ENCODE measurements at regions not wholly inside any gene's neighbourhood (a gene's known extent, or its start where the extent isn't known, plus 50 kb on each side); places are given as distances from the start of the nearest gene placed in this dataset.

DNA sequence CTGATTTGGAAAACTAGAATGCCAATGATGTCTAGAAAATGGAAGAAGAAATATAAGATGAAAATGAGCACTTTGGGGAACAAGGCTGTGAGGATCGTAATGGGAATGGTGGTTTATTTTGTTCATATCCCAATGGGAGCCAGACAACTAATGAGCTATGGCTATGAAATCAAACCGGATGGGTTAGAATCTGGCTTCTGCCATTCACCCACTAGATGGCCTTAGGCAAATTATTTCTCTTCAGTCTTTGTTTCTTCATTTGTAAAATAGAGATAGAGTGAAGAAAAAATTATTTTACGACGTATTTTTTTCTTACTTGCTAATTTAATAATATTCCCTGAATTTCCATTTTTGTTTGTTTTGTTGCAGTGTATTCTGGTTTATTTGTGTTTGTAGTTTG lies 572.1 kb upstream of the IGFBP3 start:
- no peak for DNase-seq (ENCODE audit: low read depth in 2 of 2)

DNA sequence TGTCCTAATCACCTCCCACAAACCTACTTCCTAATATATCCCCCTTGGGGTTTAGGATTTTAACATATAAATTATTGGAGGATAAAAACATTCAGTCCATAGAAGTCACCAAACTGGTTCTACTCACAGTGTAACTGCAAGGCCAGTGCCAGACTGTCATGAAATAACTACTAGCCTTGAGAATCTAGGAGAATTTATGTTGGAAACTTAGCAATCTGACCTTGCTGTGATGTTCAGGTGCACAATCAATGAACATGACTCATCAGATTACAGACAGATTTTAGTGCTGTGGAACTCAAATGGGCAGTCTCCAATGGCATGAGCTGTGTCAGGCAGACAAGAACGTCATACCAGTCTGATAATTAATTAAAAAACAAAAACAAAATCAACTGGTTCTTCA lies 571.4 kb upstream of the IGFBP3 start:
- DNase-seq (ENCODE audit: low read depth in 2 of 2) = no peak

DNA sequence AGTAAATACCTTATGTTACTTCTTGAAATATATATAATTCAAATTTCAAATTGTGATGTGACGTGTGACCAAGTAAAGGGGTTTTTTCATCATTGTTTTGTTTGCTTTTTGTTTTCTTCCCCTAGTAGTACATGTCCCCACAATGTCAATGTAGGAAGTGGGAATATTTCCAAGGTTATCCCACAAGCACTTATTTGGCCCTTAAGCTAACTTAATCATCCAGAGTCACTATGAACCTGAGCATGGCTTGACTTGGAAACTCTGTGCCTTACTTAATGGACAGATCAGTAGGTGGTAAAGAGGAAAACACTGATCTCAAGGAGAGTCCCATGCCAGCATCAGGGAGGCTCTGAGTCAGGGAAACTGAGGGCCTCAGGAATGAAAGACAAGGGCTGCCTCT lies 569.3 kb upstream of the IGFBP3 start:
- DNase-seq (ENCODE audit: low read depth in 2 of 2) = no peak

DNA sequence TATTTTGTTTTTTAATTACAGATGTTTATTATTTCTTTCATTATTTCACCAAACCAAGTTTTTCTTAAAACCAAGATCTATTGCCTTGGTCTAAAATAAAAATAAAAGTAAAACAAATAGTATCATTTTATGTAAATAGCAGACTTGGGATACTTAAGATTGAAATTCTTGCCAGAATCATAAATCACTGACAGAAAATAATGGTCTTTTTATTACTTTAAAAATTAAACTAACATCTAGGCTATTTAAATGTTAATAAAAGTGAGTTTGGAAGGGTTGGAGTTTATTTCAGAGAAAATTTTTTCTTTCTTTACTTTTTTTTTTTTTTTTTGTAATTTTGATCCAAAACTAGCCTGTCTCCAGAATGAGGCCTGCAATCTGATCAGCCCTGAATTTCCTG lies 568.0 kb upstream of the IGFBP3 start:
- no peak for DNase-seq (ENCODE audit: low read depth in 2 of 2)

DNA sequence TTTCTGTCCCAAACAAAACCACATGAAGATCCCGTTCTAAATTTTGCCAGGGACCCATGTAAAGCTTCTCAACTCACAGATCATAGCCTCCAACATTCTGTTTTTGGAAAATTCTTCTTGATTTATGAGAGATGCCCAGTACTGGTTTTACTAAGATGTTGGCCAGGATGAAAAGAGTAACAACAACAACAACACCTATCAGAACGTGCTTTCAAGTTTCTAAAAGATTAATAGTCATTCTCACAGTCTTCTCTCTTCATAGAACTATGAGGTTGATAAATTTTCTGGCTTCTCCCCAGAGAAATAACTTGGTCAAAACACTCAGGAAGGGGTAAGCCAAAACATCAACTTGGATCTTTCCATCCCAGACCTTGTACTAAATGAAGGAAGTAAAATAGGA lies 567.5 kb upstream of the IGFBP3 start:
- DNase-seq (ENCODE audit: low read depth in 2 of 2) = no peak

DNA sequence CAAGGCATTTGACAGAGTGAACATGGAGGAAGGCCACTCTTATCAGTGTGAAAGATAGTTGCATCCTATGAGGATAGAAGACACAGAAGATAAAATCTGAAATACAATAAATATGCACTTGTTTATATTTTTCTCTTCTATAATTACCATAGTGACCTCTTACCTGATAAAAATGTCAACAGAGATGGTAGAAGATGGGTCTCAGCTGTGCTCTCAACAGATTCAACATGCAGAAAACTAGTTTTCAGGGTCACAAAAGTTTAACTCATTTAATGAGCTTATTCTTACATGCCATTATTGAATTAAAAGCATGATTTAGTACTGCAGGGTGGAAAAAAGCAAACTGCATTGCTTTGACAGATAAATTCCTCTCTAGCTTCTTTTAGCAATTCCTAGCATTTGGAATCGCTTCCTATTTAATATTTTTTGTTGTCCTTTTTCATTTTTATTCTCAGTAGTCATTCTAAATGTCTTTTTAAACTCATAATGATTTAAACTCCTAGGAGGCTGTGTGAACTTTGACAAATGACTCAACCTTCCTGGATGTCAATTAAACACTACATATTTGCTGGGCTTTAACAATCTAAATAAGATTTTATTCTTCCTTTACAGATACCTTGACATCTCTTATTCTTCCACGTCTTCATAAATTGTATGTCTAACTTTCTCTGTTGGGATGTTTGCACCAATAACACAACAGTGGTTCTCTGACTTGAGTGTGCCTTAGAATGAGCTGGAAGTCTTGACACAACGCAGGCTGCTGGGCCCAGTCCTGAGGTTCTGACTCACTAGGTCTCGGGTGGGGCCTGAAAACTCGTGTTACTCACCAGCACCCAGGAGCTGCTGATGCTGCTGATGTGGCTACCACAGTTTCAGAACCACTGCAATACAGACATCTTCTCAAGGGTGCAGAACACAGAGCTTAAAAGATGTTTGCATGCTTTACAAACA lies 565.5 kb upstream of the IGFBP3 start:
- no peak for DNase-seq (ENCODE audit: low read depth in 2 of 2)

DNA sequence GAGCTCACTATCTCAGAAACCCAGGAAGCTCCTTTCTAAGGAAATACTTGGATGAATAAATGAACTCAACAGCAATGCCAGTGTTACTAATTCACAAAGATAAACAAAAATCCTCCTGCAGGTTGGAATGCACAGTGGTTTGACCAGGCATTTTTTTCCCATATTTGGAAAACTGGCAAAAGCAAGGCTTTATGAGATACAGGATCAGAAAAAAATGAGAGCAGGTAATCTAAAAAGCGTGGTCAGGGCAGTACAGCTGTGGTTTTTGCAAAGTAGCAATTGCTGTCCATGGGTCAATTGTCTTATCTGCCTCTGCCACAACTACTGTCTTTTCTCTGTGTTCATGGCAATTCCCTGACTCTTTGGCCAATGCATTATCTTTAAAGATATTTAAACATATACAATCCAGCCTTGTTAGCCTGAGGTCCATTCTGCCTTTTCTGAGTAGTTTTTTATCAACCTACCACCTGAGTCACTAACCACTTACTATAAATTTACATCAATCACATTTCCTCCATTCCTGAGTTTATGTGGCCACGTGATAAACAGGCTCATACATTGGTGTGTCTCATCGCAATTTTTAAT lies 564.5 kb upstream of the IGFBP3 start:
- no peak for DNase-seq (ENCODE audit: low read depth in 2 of 2)

DNA sequence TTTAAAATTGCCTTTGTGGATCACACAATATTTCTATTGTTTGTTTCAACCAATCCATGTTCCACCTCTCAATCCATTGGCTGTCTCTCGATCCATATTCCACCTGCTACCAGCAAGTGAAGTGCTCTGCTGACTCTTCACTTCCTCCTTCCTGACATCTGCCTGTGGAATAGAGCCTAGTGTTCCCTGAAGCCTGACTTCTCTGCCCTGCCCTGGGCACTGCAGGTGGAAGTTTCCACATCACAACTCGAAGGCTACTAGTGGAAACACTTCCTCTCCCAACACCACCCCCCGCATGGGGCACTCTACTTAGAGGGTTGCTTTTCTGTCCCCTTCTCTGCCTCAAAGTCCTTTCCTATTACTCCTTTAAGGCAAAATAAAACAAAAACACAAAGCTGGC lies 563.8 kb upstream of the IGFBP3 start:
- no peak for DNase-seq (ENCODE audit: low read depth in 2 of 2)

DNA sequence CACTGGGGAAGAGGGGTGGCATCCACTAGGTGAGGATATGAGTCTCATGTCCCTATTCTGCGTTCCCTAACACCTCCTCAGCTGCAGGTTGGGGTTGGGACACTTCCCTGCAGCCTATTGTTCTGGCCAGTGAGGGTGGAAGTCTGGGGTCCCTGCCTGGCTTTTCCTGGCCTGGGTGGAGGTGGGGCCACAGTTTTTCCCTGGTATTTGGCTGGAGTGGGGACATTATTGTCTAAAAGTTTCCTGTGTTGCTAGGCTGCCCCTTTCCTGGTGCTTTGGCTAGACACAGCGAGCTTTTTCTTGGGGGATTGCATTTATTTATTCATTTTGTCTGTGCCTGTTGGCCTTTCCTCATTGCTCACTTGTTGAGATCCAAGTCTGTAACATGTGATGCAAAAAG lies 559.5 kb upstream of the IGFBP3 start:
- no peak for DNase-seq (ENCODE audit: low read depth in 2 of 2)

DNA sequence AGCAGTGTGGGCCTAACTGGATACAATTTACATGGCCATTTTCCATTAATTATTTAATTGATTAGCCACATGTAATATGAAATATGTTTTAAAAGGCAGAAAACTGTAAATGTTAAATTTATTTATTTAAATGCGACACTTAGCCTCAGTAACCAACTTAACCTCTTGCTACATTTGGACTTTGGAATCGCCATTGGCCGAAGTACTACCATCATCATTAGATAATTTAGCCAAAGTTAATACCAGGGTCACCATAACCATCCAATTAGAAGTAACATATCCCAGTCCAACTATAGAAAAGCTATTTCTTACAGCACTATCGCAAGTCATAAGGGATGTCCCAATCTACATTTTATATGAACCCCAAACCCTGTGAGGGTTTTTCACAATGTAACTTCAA lies 558.6 kb upstream of the IGFBP3 start:
- DNase-seq (ENCODE audit: low read depth in 2 of 2) = no peak

DNA sequence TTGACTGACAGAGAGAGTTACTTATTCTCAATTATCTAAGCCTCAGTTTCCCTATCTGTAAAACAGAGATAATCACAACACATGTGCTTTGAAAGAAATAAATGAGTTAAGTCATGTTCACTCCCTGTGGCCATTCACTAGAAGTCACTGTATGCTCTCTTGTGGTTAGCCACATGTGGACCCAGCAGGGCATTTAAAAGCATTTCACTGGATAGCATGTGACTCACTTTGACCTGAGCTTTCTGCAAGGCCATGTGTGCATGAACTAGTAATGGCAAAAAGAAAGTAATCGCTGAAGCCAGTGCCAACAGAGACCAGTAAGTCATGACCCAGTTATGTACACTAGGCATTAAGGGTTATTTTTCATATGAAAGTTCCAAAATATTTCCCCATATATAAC lies 557.0 kb upstream of the IGFBP3 start:
- DNase-seq (ENCODE audit: low read depth in 2 of 2) = no peak

DNA sequence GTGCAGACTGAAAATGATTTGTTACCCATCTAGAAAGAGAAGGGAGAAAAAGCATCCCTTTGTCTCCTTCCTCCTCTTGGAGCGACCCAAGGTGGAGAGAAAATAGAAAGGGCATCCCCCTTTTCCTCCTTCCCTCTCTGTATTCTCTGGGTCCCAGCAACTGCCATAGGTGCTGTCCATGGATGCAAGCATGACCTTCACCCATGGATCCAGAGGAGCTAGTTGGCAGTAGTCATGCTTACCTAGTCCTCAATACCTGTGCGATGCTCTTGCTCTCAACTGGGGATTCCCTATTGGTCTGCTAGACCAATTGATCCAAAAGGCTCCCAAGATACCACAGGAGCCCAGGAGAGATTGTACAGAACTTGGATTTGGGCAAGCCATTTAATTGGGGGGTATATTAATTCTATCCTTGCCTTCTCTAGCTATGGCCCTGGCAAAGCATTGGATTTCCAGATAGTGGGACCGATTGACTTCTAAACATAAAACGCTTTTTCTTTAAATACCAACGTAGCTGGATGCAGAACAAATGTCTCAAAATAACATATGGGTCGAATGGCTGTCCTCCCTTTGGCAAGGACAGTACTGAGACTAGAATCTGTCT lies 547.8 kb upstream of the IGFBP3 start:
- no peak for DNase-seq (ENCODE audit: low read depth in 2 of 2)

DNA sequence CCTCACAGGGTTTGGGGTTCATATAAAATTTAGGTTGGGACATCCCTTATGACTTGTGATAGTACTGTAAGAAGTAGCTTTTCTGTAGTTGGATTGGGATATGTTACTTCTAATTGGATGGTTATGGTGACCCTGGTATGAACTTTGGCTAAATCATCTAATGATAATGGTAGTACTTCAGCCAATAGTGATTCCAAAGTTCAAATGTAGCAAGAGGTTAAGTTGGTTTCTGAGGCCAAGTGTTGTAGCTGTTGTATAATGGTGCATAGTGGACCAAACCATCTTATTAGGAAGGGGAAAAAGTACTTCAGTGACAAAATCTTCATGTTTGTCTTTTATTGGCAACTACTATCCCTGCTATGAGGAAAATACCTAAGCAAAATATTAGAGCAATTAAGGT lies 542.1 kb upstream of the IGFBP3 start:
- no peak for DNase-seq (ENCODE audit: low read depth in 2 of 2)

DNA sequence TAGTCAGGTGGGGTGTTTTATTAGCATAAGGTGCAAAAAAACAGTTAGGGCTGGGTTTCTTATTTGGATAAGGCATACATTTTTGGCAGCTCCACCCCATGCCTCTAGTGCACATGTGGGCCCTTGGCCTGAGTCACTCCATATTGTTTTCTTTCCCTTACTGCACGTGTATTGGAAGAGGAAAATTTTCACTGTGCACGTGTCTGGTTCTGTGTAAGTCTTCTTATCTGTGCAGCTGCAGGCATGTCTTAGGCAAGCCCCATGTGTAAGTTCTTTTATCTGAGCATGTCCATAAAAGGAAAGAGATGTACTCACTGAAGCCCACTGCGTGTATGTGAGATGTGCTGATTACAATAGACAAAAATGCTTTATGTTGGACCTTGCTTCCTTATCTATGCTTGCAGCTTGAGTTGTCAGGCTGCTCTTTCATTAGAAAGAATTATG lies 540.3 kb upstream of the IGFBP3 start:
- no peak for DNase-seq (ENCODE audit: low read depth in 2 of 2)

DNA sequence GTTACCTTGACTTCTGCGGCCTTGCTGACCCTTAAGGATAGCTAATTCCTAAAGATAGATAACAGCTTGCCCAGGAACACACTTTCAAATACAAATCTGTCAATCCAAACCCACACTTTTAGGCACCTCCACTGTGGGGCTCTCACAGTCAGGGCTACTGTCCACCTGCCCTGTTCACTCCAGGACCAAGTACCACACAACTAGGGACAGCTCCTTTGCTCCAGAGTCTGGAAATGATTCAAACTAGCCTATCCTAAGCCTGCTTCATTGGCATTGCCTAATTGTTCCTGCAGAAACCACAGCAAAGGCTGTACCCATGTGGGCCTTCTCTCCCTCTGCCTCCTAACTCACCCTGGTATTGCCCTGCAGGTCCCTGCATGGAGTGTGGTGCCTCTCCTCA lies 538.9 kb upstream of the IGFBP3 start:
- no peak for DNase-seq (ENCODE audit: low read depth in 2 of 2)

DNA sequence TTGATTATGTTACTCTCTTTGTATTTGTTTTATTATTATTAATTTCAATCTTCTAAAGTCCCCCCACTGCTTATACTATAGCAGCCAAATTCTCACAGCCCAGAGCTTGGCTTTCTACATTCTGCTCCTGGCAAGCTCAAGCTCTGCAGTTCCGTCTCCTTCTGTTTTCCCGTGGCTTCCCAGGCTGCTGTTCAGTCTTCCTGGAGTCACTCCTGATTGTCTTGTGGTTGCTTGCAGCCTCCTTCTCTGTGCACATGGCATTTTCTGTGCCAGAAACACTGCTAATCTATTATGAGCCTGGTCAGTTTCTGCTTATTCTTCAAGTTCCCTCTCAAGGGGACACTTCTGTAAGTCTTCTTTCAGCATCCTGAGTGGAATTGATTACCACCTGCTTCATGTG lies 533.7 kb upstream of the IGFBP3 start:
- no peak for DNase-seq (ENCODE audit: low read depth in 2 of 2)

DNA sequence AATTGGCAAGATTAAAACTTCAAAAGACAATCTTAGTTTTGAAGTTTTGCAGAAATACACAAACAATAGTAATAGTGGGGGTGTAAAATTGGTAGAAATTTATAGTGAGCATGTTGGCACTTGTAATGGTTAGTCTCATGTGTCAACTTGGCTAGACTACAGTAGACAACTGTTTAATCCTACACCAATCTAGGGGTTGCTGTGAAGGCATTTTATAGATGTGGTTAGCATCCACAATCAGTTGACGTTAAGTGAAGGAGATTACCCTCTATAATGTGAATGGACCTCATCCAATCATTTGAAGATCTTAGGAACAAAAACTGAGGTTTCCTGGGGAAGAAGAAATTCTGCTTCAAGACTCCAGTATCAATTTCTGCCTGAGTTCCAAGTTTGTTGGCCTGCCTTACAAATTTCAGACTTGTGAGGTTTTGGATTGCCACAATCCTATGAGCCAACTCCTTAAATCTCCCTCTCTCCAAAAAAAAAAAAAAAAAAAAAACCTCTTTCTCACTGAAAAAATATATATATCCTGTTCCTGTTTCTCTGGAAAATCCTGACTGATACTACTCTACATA lies 531.6 kb upstream of the IGFBP3 start:
- no peak for DNase-seq (ENCODE audit: low read depth in 2 of 2)

DNA sequence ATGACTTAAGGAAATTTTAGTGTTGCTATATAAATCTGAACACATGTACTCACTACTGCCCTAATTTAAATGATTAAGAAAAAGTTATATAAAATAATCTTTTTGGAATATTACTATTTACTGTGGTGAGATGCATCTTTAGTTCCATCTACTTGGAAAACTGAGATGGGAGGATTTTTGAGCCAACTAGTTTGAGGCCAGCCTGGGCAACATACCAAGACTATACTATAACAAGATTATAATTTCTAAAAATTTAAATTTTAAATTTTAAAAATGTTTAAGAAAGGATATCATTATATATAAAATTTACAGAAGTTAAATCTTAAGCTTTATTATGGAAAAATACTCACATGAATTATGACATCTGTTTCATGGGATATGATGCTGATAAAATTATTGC lies 530.8 kb upstream of the IGFBP3 start:
- no peak for DNase-seq (ENCODE audit: low read depth in 2 of 2)

DNA sequence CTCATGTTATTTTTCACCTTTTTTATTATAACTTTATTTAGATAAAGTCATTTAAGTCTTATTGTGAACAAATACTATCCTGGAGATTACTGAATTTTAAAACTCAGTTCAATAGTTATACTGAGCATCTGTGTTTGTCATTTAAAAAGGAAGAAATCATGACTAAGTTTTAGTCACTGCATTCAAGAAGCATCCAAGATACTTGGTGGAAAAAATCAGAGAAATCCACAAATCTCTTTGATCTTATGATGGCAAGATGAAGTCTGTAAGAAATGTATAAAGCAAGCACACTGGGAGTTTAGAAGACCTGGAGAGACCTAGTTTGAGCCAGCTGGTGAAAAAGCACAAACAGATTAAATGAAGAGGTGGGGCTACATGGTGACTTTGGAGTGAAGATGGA lies 529.8 kb upstream of the IGFBP3 start:
- no peak for DNase-seq (ENCODE audit: low read depth in 2 of 2)

DNA sequence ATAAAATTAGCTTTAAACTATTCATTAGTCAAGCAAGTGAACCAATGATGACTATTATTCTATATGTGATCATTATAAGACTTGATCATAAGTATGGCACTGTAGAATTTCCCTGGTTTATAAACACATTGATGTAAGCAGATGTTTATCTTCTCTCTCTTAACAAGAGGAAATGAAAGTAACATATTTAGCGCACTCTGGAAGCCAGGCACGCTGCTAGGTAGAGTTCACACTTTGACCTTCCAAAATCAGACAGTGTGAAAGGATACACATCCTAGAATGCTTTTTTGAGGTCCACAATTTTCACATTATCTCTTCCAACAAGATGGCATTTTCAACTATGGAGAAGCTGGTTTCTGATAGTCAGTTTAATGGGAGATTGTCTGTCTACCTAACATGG lies 529.4 kb upstream of the IGFBP3 start:
- no peak for DNase-seq (ENCODE audit: low read depth in 2 of 2)

DNA sequence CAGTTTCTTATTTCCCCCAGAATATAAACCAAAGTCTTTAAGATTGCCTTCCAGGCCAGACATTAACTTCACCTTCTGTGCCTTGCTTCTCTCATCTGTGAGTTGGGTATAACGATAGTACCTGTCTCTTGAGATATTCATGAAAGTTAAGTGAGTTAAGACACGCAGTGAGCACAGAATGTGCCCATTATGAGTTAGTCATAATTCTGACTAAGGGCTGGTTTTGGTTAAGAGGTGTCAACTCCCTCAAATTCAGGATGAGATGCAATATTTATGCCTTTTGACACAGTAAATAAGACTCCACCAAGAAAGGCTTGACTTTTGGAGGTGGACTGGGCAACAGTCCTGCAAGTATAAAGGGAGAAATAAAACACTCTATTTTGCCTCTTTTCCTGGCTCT lies 528.7 kb upstream of the IGFBP3 start:
- no peak for DNase-seq (ENCODE audit: low read depth in 2 of 2)

DNA sequence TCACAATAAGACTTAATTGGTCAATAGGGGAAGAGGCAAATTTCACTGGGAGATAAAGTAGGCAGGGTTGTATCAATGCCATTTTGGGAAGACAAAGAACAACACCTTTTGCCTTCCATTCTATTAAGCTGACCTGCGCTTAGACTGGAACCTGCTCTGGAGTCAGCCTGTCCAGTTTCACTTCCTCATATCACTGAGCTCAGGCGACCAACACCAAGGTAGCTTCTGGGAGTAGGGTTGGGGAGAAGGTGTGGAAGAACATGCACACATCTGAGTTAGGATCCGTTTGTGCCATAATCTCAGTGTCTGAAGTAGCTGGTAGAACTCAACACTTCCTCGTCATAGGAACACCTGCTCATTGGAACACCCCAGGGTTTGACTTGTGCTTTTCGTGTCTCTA lies 527.4 kb upstream of the IGFBP3 start:
- no peak for DNase-seq (ENCODE audit: low read depth in 2 of 2)

DNA sequence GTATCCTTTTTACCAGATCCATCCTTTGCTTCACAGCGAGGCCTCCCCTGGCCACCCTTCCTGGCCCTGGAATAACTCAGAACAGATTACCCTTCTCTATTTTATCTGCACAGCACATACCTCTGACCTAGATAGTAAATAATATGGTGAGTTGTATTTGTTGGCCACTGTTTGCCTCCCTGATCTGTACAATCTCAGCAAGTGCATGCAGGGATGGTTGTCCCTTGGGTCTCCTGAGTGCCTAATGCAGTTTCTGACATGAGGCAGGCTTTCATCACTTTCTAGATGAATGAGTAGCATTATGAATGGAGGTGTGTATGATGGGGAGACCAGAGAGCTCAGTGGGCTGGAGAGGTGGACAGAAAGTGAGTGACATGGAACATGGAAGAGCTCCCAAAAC lies 525.1 kb upstream of the IGFBP3 start:
- DNase-seq (ENCODE audit: low read depth in 2 of 2) = no peak
